ENCODE measurements at regions not wholly inside any gene's neighbourhood (a gene's known extent, or its start where the extent isn't known, plus 50 kb on each side); places are given as distances from the start of the nearest gene placed in this dataset.

DNA sequence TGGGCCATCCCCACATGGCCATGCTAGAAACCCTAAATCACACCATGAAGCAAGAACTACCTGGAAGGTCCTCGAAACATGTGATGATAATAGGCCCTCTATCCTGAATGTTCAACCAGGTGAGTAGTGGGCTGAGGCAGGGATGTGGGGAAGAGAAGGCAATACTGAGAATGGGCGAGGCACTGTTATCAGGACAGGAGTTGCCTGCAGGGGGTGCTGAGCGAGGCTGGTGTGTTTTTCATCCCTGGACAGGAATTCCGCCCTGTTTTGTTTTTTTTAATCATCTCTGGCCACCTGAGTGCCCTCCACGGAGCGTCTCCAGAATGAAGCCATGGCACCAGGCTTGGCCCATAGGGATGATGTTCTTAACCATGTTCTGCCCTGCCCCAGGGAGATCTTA is 103.0 kb upstream of the SOX11 start:
- Histone ChIP-seq H3K4me1 (ENCODE audit: control insufficient read depth in 1 of 2, insufficient read depth in 2 of 2, low read length in 2 of 2) (no peaks in the 10 kb centered on the region), H2AFZ (ENCODE audit: low read depth, low read length, poor library complexity, severe bottlenecking) (no peak overlapping the region), H3K9ac (ENCODE audit: low read length) (no peak overlapping the region), H3K27ac (ENCODE audit: low read depth, low read length) (no peak overlapping the region), H3K9me3 (ENCODE audit: control insufficient read depth in 1 of 2, insufficient read depth in 1 of 2, low read depth in 1 of 2, low read length in 2 of 2) (peaks cover 6 to 45% of the 10 kb centered on the region in 2 experiments; a peak in 2 of 4 replicates), H3K4me3 (replicated peaks in 1 of 2; ENCODE audit: low read depth in 1 of 2, low read length in 2 of 2) (no peak overlapping the region), H3K79me2 (ENCODE audit: insufficient read depth, low read length) (no peaks in the 10 kb centered on the region), H3K36me3 (ENCODE audit: control insufficient read depth in 1 of 2, insufficient read depth in 2 of 2, low read length in 2 of 2) (no peaks in the 10 kb centered on the region), H3K9me2 (ENCODE audit: insufficient read depth) (no peaks in the 10 kb centered on the region), H4K20me1 (ENCODE audit: insufficient read depth) (no peaks in the 10 kb centered on the region), H3K4me2 (ENCODE audit: low read length) (no peak overlapping the region), H3K27me3 (ENCODE audit: insufficient read depth, low read length) (no peaks in the 10 kb centered on the region)
- no TSS peak for BruUV-seq (replicated peaks)
- POLR2A ChIA-PET = no interaction called here
- CTCF ChIA-PET = no interaction called here
- RAD21 ChIA-PET (ENCODE audit: low non-redundant PET in 1 of 2, low total read pairs in 2 of 2, uncharacterized antibody in 2 of 2, unreplicated experiment in 2 of 2) = no interaction called here
- intact Hi-C loops (cut with micrococcal nuclease) = no loop called here
- DNase-seq (ENCODE audit: low read depth, low spot score) (no peak), ATAC-seq (no peak)
- TF ChIP-seq TCF7L2 (IDR thresholded peaks at IDR 0.05; ENCODE audit: borderline replicate concordance, extremely low read depth, insufficient read depth, insufficient read length) (no peak), ATF3 (IDR thresholded peaks at IDR 0.05) (no peak)

GRCh38 chr2:5590886-5591285 is 101.3 kb upstream of the SOX11 start:
- ATAC-seq (no peak), DNase-seq (ENCODE audit: low read depth, low spot score) (no peak)
- TF ChIP-seq SRF (IDR thresholded peaks at IDR 0.05; ENCODE audit: low read depth) = no peak
- no peak for TF ChIP-seq RAD21 (IDR thresholded peaks at IDR 0.05; ENCODE audit: low read depth)
- TF ChIP-seq ELF1 (IDR thresholded peaks at IDR 0.05; ENCODE audit: borderline replicate concordance, low read depth) = no peak
- TF ChIP-seq, protein P1, sequence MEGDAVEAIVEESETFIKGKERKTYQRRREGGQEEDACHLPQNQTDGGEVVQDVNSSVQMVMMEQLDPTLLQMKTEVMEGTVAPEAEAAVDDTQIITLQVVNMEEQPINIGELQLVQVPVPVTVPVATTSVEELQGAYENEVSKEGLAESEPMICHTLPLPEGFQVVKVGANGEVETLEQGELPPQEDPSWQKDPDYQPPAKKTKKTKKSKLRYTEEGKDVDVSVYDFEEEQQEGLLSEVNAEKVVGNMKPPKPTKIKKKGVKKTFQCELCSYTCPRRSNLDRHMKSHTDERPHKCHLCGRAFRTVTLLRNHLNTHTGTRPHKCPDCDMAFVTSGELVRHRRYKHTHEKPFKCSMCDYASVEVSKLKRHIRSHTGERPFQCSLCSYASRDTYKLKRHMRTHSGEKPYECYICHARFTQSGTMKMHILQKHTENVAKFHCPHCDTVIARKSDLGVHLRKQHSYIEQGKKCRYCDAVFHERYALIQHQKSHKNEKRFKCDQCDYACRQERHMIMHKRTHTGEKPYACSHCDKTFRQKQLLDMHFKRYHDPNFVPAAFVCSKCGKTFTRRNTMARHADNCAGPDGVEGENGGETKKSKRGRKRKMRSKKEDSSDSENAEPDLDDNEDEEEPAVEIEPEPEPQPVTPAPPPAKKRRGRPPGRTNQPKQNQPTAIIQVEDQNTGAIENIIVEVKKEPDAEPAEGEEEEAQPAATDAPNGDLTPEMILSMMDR (IDR thresholded peaks at IDR 0.05 in 2 of 3, conservative IDR thresholded peaks at IDR 0.05 in 1 of 3; ENCODE audit: borderline replicate concordance in 1 of 3, insufficient read depth in 1 of 3, low read depth in 2 of 3, low read length in 2 of 3) = no peak
- no peak for TF ChIP-seq ATF3 (IDR thresholded peaks at IDR 0.05)
- no peak for TF ChIP-seq ZFX (IDR thresholded peaks at IDR 0.05)
- TF ChIP-seq EZH2 (IDR thresholded peaks at IDR 0.05) = no peak
- no peak for TF ChIP-seq ZBTB33 (IDR thresholded peaks at IDR 0.05; ENCODE audit: extremely low read depth, insufficient replicate concordance, low read length)
- no peak for TF ChIP-seq SIN3A (IDR thresholded peaks at IDR 0.05; ENCODE audit: low read depth)
- no peak for TF ChIP-seq JUND (IDR thresholded peaks at IDR 0.05)
- no peak for TF ChIP-seq EGR1 (IDR thresholded peaks at IDR 0.05; ENCODE audit: low read depth)
- Histone ChIP-seq H3K27ac (ENCODE audit: low read depth, low read length) (no peak overlapping the region), H3K9me2 (ENCODE audit: insufficient read depth) (no peaks in the 10 kb centered on the region), H3K9me3 (ENCODE audit: control insufficient read depth in 1 of 2, insufficient read depth in 1 of 2, low read depth in 1 of 2, low read length in 2 of 2) (peaks cover 15 to 43% of the 10 kb centered on the region in 2 experiments; a peak in 2 of 4 replicates), H3K36me3 (ENCODE audit: control insufficient read depth in 1 of 2, insufficient read depth in 2 of 2, low read length in 2 of 2) (no peaks in the 10 kb centered on the region), H3K4me3 (replicated peaks in 1 of 2; ENCODE audit: low read depth in 1 of 2, low read length in 2 of 2) (no peak overlapping the region), H2AFZ (ENCODE audit: low read depth, low read length, poor library complexity, severe bottlenecking) (no peak overlapping the region), H4K20me1 (ENCODE audit: insufficient read depth) (no peaks in the 10 kb centered on the region), H3K27me3 (ENCODE audit: insufficient read depth, low read length) (no peaks in the 10 kb centered on the region), H3K4me2 (ENCODE audit: low read length) (no peak overlapping the region), H3K4me1 (ENCODE audit: control insufficient read depth in 1 of 2, insufficient read depth in 2 of 2, low read length in 2 of 2) (no peaks in the 10 kb centered on the region), H3K9ac (ENCODE audit: low read length) (no peak overlapping the region), H3K79me2 (ENCODE audit: insufficient read depth, low read length) (no peaks in the 10 kb centered on the region)
- POLR2A ChIA-PET = no interaction called here
- no TSS peak for BruUV-seq (replicated peaks)
- CTCF ChIA-PET = no interaction called here
- RAD21 ChIA-PET (ENCODE audit: low non-redundant PET in 1 of 2, low total read pairs in 2 of 2, uncharacterized antibody in 2 of 2, unreplicated experiment in 2 of 2) = no interaction called here
- intact Hi-C loops (cut with micrococcal nuclease) = no loop called here
